NB4 (cell line): ENCODE measurements at regions not wholly inside any gene's neighbourhood (a gene's known extent, or its start where the extent isn't known, plus 50 kb on each side); places are given as distances from the start of the nearest gene placed in this dataset.

ENCODE experiments used
- DNase-seq: peaks from one replicate; pipeline ENCODE4 v3.0.0; 2010; ENCODE audit warnings: low read depth
- H3K4me3 ChIP-seq: one replicate; pipeline ENCODE4 v1.5.1; 2011; ENCODE audit warnings: mild to moderate bottlenecking, low read depth, low read length, moderate library complexity
- MYC ChIP-seq: IDR thresholded peaks from 2 replicates; pipeline ENCODE4 v1.6.1; 2011; ENCODE audit warnings: low read depth, low read length
- POLR2A ChIP-seq: IDR thresholded peaks from 2 replicates; pipeline ENCODE4 v1.6.1; 2011; ENCODE audit warnings: mild to moderate bottlenecking; ENCODE audit not compliant: insufficient read length; ENCODE audit errors: extremely low read depth
- TF ChIP-seq, protein P1 (sequence below): IDR thresholded peaks from one replicate; pipeline ENCODE4 v1.5.1; 2012; ENCODE audit warnings: low read depth, low read length
- TF ChIP-seq, protein P2 (sequence below): IDR thresholded peaks from 2 replicates; pipeline ENCODE4 v1.6.1; 2011; ENCODE audit warnings: low read depth, low read length

GRCh38 chr20:7452890-7453289 lies 487.4 kb downstream of the HAO1 start:
- TF ChIP-seq POLR2A (no peak), MYC (no peak)
- TF ChIP-seq, protein P1, sequence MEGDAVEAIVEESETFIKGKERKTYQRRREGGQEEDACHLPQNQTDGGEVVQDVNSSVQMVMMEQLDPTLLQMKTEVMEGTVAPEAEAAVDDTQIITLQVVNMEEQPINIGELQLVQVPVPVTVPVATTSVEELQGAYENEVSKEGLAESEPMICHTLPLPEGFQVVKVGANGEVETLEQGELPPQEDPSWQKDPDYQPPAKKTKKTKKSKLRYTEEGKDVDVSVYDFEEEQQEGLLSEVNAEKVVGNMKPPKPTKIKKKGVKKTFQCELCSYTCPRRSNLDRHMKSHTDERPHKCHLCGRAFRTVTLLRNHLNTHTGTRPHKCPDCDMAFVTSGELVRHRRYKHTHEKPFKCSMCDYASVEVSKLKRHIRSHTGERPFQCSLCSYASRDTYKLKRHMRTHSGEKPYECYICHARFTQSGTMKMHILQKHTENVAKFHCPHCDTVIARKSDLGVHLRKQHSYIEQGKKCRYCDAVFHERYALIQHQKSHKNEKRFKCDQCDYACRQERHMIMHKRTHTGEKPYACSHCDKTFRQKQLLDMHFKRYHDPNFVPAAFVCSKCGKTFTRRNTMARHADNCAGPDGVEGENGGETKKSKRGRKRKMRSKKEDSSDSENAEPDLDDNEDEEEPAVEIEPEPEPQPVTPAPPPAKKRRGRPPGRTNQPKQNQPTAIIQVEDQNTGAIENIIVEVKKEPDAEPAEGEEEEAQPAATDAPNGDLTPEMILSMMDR, result no peak
- TF ChIP-seq, protein P2, sequence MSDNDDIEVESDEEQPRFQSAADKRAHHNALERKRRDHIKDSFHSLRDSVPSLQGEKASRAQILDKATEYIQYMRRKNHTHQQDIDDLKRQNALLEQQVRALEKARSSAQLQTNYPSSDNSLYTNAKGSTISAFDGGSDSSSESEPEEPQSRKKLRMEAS, result no peak
- DNase-seq, result no peak

GRCh38 chr20:7454047-7454446 lies 486.2 kb downstream of the HAO1 start:
- no peak for TF ChIP-seq MYC
- TF ChIP-seq, protein P2, result no peak
- TF ChIP-seq POLR2A, result no peak
- TF ChIP-seq, protein P1, result no peak
- DNase-seq, result no peak
- H3K4me3 ChIP-seq, result no peak overlapping the region

More at GRCh38 chr20:7452890-7453289, 487.4 kb downstream of the HAO1 start:
- no peak overlapping the region for H3K4me3 ChIP-seq

GRCh38 chr20:7458459-7458858 lies 481.8 kb downstream of the HAO1 start:
- H3K4me3 ChIP-seq, result no peak overlapping the region
- no peak for DNase-seq
- TF ChIP-seq POLR2A, result no peak
- TF ChIP-seq, protein P2, result no peak
- TF ChIP-seq MYC, result no peak
- TF ChIP-seq, protein P1, result no peak

GRCh38 chr20:7459083-7459482 lies 481.2 kb downstream of the HAO1 start:
- DNase-seq, result no peak
- TF ChIP-seq MYC (no peak), POLR2A (no peak)
- TF ChIP-seq, protein P2, result no peak
- TF ChIP-seq, protein P1, result no peak
- H3K4me3 ChIP-seq, result no peak overlapping the region

GRCh38 chr20:7463290-7463689 lies 477.0 kb downstream of the HAO1 start:
- DNase-seq, result no peak
- no peak overlapping the region for H3K4me3 ChIP-seq
- TF ChIP-seq MYC (no peak), POLR2A (no peak)
- TF ChIP-seq, protein P2, result no peak
- TF ChIP-seq, protein P1, result no peak
